ENCODE measurements at regions not wholly inside any gene's neighbourhood (a gene's known extent, or its start where the extent isn't known, plus 50 kb on each side); places are given as distances from the start of the nearest gene placed in this dataset.

DNA sequence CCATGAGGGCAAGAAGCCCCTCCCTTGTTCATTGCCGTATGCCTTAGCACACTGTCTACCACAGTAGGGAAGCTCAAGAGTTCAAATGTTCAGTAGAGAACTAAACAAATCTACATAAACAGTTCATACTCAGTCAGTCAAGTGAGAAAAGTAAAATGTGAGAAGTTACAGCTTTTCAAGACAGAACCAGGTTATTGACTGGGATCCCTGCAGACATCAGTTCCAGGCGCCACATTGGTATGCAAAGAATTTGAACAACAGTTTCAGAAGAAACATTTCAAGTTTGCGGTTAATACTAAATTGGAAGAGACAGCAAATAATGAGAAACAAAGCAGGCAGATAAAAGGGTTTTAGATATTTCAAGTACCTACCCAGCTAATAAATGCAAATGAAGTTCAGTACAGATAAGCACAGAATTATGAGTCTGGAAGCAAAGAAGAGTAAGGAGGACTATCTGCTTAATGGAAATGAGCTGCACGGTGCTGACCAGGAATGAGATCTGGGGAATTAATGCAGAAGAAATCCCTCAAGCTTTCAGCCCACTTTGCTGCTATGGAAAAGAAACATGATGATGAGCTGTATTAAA lies 246.2 kb downstream of the HACE1 start:
- no peak for DNase-seq

DNA sequence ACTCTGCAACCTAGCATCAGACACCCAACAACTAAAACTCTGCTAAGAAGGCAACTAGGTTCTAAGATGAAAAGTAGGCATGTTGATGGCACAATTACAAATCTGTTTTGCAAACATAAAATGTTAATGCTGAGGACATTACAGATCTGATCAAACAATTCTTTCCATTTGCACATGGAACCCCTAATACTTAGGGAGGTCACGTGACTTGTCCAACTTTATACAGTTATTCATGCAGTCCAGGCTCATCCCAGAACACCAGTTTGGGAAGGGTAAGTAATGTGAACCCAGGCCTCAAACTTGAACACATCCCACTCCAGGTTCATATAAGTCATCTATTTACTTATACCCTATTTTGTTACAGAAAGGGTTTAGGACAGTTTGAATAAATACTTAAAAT lies 247.2 kb downstream of the HACE1 start:
- DNase-seq: no peak

DNA sequence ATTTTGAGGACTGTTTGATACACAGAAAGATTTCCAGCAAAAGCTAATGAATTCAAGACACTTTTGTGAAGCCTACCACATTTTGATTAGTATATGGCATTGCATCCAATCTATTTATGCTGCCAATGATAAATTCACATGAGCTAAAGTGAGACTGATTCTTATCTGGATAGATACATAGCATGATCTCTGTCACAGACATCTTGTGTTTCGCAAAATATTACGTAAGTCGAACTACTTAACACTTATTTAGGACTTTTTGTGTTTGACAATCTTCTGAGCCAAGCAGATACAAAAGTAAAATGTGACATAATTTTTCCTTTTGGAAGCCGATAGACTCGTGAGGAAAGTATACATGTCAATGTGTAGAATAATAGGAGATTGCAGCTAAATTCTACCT lies 251.6 kb downstream of the HACE1 start:
- no peak for DNase-seq

DNA sequence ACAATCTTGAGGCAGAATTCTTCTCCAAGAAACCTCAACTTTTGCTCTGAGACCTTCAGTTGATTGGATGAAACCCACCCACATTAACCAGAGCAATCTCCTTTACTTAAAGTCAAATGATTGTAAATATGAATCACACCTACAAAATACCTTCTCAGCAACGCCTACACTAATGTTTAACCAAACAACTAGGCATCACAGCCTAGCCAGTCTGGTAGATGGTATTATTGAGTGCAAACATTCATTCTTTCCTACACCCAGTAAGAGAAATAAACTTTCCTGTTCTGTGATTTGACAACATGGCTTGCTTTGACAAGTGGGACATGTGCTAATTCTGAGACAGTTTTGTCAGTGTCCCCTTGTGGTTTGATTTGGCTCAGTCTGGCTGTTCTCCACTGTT lies 252.2 kb downstream of the HACE1 start:
- no peak for DNase-seq

DNA sequence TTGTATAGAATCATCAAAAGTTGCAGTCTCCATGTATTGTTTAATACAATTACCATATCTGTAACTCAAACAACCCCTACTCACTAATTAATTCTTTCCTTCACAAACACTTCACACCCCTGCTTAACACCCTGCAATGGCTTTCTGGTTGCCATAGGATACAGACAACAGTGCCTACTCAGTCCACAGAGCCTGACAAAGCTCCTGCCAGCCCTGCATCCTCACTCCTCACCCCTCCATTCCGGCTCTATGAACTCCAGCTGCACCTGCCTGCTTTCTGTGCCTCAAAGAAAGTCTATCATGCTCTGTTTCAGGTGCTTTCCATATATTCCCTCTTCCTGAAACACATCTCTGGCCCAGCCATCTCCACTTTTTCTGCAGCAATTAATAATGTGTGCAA lies 253.4 kb downstream of the HACE1 start:
- DNase-seq: no peak

DNA sequence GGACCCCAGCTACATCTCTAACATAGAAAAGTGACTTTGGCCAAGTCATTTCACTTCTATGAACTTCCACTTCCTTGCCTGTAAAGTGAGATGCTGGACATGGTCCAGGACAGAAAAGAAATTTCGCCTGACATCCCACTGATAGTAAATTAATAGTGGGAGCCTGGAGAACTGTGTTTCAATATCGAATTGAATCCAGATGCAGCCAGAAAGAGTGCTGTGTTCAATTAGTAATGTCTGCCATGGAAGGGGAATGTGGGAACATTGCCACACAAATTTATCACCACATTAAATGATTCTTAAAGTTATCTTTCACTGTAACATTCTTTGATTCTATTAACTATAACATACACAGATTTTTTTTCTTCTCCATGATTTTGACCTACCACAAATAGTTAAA lies 255.0 kb downstream of the HACE1 start:
- DNase-seq: no peak

DNA sequence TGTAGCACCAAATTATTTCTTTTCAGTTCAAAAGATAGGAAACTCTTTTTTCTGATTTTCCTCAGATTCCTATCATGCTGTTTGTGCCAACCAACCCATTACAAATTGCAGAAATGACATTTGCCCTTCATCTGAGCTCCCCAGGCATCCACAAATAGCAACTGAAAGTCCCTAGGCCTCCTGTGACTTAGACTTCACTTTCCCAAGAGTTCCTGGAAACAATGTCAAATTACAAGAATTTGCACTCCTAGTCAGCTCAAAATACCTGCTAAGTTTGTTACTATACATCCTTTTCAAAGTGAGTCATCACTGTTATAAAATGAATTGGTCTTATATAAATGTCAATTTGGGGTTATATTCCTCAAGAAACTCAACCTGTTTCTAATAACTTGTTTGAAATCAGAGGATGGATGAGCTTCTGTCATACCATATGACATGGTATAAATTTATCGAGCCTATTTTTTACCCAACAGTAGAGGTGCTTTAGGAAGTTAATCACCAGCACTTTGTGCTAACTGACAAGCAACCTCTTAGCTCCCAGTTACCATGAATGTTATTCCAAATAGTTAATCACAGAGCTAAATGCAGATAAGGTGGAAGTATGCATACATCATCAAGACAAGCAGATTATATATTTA lies 256.5 kb downstream of the HACE1 start:
- DNase-seq: no peak

DNA sequence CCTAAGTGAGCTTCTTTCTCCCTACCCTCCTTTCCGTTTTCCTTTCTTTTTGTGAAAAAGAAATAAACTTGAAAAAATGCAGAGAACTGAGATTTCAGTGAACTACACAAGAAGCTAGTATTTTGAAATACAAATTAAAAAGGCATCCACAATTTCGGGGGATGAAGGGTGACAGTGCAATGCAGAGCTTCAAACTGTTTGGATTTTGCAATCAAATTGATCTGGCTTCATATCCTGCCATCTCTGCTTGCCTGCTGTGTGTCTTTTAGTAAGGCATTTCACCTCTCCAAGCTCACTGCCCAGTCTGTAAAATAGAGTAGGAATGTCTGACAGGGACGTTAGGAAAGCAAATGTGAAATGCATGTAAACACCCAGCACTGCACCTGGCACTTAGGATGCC lies 258.0 kb downstream of the HACE1 start:
- DNase-seq: no peak

DNA sequence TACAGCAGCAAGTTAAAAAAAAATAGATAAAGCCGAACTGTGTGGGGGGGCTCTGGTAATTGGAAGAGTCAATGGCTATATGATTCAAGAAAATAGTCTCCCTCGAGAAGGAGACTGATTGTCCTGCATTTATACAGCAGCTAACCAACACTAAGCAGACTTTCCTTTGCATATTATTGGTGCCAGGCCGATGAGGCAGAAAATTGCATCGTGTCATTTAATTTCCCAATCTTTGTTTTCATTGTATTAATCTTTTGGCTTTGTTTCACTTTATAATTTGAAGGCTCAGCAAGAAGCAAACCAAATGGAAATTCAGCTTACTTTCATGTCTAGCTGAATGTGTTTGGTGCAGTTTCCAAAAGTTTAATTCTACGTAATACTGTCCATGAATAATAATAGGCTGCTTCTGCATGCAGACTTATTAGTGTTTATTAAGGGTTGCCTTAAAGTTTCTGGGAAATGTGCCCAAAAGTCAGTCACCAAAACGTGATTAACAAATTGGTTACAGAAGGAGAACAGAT lies 258.5 kb downstream of the HACE1 start:
- no peak for DNase-seq

DNA sequence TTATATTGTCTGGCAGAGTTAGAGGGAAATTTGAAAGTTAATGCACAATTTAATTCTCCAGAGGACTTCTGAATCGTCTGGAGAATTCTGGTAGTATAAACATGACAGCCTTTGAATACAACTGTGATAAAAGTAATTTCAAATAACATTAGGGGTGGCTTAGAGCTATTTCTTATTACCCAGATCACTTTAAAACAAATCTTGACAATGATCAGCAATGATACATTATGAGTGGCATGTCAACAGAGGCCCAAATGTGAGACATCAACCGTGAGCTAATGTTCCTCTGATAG lies 259.1 kb downstream of the HACE1 start:
- DNase-seq: no peak

DNA sequence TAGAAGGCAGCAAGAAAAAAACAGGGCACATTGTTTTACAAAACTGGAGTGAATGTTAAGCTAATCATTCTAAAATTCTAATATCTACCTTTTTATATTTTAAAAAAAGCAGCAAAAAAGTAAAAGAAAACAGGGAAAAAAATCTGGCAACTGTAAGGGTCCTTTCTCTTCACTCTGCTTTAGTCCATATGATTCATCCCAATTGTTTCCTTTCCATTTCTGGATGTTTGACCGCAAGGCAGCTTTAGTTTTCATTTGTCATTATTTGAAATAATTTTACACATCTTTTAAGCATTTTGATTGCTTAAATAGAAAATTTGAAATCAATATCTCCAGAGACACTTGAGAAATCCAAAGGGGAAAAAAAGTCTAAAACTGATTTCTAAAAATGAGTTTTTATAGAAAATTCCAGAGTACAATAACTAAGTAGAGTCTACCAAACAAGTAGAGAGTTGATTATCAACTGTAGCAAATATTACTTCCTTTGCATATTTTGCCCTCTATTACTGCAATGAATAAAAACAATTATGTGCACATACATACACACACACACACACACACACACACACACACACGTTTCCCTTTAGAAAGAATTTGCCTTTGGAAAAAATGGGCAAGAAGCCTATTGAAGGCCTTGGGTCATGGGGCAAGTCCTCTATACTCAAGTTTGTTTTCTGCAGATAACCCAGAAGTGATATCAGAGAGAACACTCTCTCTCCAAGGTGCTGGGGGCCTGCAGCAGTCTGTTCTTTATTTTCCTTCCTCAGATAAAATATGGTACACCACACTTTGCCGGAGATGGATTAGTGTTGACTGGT lies 259.7 kb downstream of the HACE1 start:
- no peak for DNase-seq

DNA sequence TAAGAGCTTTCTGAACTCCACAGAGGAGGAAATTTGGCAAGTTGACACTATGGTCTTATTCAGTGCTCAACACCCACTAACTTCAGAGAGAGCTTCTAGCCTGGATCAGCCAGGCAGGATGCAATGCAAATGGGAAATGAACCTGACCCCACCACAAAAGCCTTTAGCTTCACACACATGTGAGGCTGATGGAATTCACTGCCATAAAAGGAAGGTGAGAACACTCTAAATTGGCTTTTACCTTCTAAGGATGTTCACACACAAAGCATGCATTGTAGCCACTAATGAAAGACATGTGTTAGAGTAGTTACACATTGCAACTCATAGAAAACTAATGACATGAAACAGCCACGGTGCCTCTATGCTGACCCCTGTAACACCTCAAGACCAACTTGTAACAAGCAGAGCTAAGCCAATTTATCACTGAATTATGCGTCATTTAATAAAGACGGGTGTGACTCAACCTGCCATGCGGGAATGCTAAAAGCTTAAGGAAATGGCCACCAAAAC lies 262.1 kb downstream of the HACE1 start:
- DNase-seq: peak; percentile 38

DNA sequence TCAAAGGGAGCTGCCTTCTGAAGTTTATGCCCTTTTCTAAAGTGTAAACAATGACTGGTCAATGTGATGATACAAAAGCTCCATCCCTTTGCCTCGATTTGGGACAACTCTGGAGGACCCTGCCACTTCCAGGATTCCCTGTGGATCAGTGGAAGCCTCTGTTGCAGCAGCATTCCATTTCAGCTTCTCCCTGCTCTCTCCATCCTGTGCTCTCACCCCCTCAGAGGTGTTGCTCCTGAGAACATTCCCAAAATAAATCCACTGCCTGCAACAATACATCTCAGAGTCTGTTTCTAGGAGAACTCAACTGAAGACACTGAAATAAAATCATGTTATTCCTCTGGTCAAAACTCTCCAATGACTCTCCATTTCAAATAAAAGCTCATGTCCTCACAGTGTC lies 263.6 kb downstream of the HACE1 start:
- no peak for DNase-seq

DNA sequence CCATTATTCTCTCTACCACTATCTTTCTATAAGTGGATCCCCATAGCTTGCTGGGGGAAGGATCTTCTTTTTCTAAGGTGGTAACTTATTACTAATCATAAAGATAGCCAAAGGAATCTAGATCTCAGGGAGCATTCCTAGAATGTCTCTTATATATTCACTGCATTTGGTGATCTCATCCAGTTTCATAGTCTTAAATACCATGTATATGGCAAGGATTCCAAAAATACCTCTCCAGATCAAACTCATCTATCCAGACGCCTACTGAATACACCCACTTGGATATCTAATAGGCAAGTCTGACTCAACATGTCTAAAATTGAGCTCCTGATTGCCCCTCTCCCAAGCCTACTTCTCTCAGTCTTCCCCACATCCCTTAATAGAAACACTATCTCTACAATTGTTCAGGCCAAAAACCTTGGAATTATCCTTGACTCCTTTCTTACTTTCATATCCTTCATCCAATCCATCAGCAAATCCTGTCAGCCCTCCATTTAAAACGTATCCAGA lies 264.4 kb downstream of the HACE1 start:
- DNase-seq: no peak

DNA sequence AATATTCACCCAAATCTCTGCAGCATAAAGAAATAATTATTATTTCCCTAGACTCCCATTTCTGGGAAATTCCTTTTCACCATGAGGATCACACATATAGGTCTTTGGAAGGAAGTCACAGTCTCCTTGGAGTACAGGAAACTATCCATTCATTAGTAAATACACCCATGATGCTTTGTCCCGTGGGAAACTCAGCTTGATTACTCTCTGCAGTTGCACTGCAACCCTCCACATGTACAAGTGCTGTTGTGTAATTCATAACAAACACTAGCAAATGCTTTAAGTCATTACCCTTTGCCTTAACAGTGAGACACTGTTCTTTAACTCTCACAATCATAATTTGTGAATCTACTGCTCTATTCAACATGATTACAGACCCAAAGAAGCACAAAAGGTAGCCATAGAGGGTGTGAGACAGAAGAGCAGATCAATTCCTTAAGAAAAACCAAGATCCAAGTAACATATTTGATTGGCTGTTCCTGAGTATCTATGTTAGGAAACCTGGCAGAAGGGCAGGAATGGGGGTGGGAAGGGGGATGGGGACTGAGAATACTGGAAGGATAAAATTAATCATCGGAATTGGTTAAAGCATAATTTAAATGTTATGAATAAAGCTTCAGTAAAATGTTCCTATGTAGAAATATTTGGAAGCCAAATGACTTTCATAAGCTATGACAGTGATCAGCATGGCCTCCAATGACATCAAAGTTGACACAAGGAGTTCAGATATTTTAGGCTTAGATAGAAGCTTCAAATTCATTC lies 268.0 kb downstream of the HACE1 start:
- DNase-seq: no peak

DNA sequence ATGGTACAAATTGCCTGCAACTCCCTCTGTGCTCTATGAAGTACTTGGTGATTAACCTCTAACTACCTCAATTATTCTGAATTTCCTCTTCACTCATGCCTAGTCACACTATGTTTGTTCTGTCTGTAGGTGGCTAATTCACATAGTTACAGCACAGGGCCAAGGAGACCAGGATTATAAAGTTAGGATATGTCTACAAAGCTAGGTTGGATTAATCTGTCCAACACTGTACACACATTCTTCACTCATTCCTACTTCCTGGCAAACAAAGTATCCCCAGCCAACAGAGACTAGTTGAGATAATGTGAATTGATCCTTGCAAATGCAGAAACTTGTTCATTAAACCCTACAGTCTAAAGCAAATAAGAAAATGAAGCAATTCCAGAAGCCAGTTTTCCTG lies 269.8 kb downstream of the HACE1 start:
- no peak for DNase-seq

DNA sequence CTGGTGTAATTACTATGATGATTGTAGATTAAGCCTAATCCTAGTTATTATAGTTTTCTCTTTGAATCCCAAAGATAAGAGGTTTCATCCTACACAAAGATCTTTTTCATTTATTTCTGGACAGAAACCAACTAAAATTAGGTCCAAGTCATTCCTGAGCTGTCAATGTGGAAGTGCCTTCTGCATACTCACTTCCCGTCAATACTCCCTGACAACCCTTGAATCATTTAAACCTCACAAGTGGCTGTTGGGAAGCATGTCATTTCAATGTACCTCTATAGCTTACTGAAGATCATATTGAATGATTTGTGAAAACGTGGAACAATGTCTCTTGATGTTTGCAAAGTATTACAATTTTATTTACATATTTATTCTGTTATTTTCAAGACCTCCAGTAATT lies 274.1 kb downstream of the HACE1 start:
- no peak for DNase-seq

DNA sequence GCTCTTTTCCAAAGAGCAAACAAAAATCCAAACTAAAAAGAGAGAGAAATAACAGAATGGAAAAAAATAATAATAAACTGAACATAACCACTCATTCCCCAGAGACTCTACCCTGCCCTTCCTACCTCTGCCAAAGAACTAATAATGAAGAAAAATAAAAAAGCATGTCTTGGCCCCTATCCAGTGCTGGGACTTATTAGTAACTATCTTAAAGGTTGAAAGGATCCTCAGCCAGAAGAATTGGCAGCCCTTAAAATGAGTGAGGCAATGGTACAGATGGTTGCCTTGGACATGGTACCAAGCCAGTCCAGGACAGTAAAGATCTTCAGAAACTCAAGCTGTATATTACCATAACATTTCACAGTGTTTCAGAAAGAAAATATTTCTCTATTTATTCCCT lies 279.3 kb downstream of the HACE1 start:
- DNase-seq: no peak

DNA sequence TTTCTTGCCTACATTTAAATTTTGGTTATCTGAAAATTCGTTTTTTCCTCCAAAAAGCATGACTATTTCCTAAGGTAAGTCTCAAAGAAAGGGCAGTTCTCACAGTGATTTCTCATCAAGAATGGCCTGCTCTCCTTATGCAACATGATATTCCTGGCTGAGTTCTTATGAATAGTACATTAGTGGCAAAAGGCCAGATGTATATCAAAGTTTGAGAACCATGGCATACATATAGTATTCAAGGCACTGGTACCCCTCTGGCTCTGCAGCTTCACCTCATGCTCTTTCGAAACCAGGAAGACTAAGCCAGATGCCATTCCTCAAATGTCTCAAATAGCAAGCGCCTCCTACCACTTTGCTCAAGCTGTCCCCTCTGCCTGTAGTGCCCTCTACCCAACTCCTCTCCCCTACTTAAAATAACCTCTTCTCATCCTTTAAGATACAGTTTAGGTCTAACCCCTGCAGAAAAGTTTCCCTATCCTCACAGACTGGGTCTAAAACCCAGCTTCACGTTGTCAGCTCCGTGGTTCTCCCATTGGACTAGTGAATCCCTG lies 280.3 kb downstream of the HACE1 start:
- no peak for DNase-seq

DNA sequence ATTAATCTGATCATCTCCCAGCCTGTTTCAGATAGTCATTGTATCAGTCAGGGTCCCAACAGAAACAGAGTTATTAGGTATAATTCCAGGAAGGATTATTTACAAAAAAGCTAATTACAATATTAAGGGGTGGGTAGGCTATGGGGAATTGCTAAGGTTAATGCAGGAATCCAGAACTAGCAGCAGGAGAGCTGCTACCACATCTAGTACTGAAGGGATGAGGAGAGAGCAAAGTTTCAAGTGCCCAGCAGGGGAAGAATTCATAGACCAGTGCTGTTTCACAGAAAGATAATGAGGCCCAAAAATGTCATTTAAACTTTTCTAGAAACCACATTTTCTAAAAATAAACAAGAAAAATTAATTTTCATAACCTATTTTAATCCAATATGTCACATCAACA lies 284.2 kb downstream of the HACE1 start:
- DNase-seq: no peak

DNA sequence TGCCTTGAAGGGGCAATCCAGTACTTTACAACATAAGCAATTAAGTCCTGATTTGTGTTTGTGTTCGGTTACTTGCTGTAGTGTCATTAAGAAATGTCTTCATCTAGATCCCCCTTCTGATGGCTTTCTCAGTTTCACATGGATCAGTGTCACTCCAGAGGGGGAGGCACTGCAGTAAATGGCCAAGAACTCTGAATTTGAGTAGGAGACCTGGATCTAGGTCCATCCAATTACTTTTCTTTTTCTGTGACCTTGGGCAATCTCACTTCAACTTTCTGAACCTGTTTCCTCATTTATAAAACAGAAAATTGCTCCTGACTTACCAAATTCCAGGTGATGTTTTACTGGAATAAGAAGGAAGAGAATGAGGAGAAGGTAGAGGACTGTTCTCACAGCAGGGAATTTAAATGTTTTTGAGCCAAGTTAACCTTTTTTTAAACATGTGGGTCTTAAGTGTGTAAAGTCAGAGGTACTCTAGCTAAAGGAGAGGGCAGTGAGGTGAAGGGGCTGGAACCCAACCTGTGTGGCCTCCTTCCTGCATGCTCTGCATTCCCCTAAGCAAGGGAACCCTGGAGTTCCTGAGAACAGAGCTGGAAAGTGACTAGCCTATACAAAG lies 285.5 kb downstream of the HACE1 start:
- no peak for DNase-seq

DNA sequence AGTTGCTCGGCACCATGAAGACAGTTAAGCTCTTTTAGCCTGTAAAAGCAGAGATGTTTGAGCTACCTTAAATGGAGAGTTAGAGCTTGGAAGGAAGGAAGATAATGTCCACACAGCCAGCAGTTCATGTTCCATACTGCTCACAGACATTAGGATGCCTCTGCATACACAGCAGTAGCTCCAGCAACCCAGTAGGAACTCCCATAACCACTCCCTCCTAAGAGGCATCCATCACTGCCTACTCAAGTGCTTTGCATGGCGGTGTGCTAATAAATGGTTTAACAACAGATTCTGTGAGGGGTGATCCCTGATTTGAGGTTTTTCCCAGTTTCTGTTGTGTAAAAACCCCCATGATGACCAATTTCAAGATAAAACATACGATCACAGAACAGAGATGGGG lies 286.4 kb downstream of the HACE1 start:
- DNase-seq: peak; percentile 10

All from NCI-H2227 treated with DMSO at 0.1 percent for 48 hours (cell line).